ENCODE measurements at regions not wholly inside any gene's neighbourhood (a gene's known extent, or its start where the extent isn't known, plus 50 kb on each side); places are given as distances from the start of the nearest gene placed in this dataset.
"Not testable (repeated sequence)": the region's sequence is repeated elsewhere in the genome, so short reads cannot be mapped to it uniquely, and the experiment has no call there.

GRCh38 chr10:124173298-124173900, 80.0 kb upstream of the CHST15 start:
- DNase-seq (ENCODE audit: extremely low read depth, low read depth), result no peak

GRCh38 chr10:124172181-124172916, 79.0 kb upstream of the CHST15 start:
- no peak for DNase-seq (ENCODE audit: extremely low read depth, low read depth)

GRCh38 chr10:124171561-124171960, 78.2 kb upstream of the CHST15 start:
- DNase-seq (ENCODE audit: extremely low read depth, low read depth), result no peak

- no peak for DNase-seq (ENCODE audit: extremely low read depth, low read depth)
These were observed 77.2 kb upstream of the CHST15 start for GRCh38 chr10:124170631-124171030.

GRCh38 chr10:124168991-124169802, 75.8 kb upstream of the CHST15 start:
- no peak for DNase-seq (ENCODE audit: extremely low read depth, low read depth)

GRCh38 chr10:124168581-124168980, 75.2 kb upstream of the CHST15 start:
- no peak for DNase-seq (ENCODE audit: extremely low read depth, low read depth)

- DNase-seq (ENCODE audit: extremely low read depth, low read depth), result not testable (repeated sequence)
These were observed 74.5 kb upstream of the CHST15 start for GRCh38 chr10:124167925-124168324.

- no peak for DNase-seq (ENCODE audit: extremely low read depth, low read depth)
These were observed 73.2 kb upstream of the CHST15 start for GRCh38 chr10:124166431-124167125.

GRCh38 chr10:124165827-124166226, 72.4 kb upstream of the CHST15 start:
- DNase-seq (ENCODE audit: extremely low read depth, low read depth), result no peak

- no peak for DNase-seq (ENCODE audit: extremely low read depth, low read depth)
These were observed 71.9 kb upstream of the CHST15 start for GRCh38 chr10:124165311-124165710.

GRCh38 chr10:124164264-124164663, 70.9 kb upstream of the CHST15 start:
- no peak for DNase-seq (ENCODE audit: extremely low read depth, low read depth)

- no peak for DNase-seq (ENCODE audit: extremely low read depth, low read depth)
These were observed 69.5 kb upstream of the CHST15 start for GRCh38 chr10:124162774-124163354.

- DNase-seq (ENCODE audit: extremely low read depth, low read depth), result no peak
These were observed 68.7 kb upstream of the CHST15 start for GRCh38 chr10:124162136-124162535.

- DNase-seq (ENCODE audit: extremely low read depth, low read depth), result no peak
These were observed 68.2 kb upstream of the CHST15 start for GRCh38 chr10:124161601-124162000.

- no peak for DNase-seq (ENCODE audit: extremely low read depth, low read depth)
These were observed 67.7 kb upstream of the CHST15 start for GRCh38 chr10:124160943-124161582.

GRCh38 chr10:124160176-124160575, 66.8 kb upstream of the CHST15 start:
- no peak for DNase-seq (ENCODE audit: extremely low read depth, low read depth)

GRCh38 chr10:124159153-124159552, 65.8 kb upstream of the CHST15 start:
- DNase-seq (ENCODE audit: extremely low read depth, low read depth), result no peak

- no peak for DNase-seq (ENCODE audit: extremely low read depth, low read depth)
These were observed 65.2 kb upstream of the CHST15 start for GRCh38 chr10:124158592-124158991.

GRCh38 chr10:124157271-124157681, 63.9 kb upstream of the CHST15 start:
- no peak for DNase-seq (ENCODE audit: extremely low read depth, low read depth)
